GM20000 (cell line): ENCODE measurements at regions not wholly inside any gene's neighbourhood (a gene's known extent, or its start where the extent isn't known, plus 50 kb on each side); places are given as distances from the start of the nearest gene placed in this dataset.

Experiments
- DNase-seq: peaks from one replicate; pipeline ENCODE4 v3.0.0; 2012; ENCODE audit warnings: low spot score
- CTCF ChIP-seq: IDR thresholded peaks from 2 replicates; pipeline ENCODE4 v1.5.1; 2012; ENCODE audit warnings: mild to moderate bottlenecking, control low read depth; ENCODE audit errors: extremely low read depth, missing control alignments

GRCh38 chr21:28089599-28090441 lies 902.9 kb downstream of the LTN1 start:
- no peak for DNase-seq
- TF ChIP-seq CTCF, result no peak

GRCh38 chr21:28086861-28087581 lies 905.7 kb downstream of the LTN1 start:
- no peak for DNase-seq
- TF ChIP-seq CTCF, result no peak

DNA sequence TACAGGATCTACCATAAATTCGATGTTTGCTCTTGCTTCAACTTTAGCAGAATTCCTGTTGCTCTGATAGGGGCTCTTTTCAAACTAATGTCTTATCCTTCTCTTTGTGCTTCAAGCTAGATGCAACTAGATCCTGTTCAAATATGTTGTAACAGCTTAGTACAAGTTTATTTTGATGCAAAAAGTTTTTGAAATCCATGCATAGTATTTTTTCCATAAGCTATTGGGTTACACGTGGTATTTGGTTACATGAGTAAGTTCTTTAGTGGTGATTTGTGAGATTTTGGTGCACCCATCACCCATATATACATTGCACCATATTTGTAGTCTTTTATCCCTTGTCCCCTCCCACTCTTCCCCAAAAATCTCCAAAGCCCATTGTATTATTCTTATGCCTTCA lies 907.7 kb downstream of the LTN1 start:
- no peak for DNase-seq
- no peak for TF ChIP-seq CTCF

GRCh38 chr21:28083350-28083749 lies 909.3 kb downstream of the LTN1 start:
- no peak for DNase-seq
- TF ChIP-seq CTCF, result no peak

- no peak for TF ChIP-seq CTCF
- DNase-seq, result no peak
These were observed 914.6 kb downstream of the LTN1 start for GRCh38 chr21:28078126-28078525.

- no peak for TF ChIP-seq CTCF
- DNase-seq, result no peak
These were observed 918.0 kb downstream of the LTN1 start for GRCh38 chr21:28074676-28075075.

GRCh38 chr21:28072601-28073000 lies 920.1 kb downstream of the LTN1 start:
- DNase-seq, result no peak
- TF ChIP-seq CTCF, result no peak
